OCI-LY3 (cell line): ENCODE measurements at regions not wholly inside any gene's neighbourhood (a gene's known extent, or its start where the extent isn't known, plus 50 kb on each side); places are given as distances from the start of the nearest gene placed in this dataset.
"Not testable (repeated sequence)": the region's sequence is repeated elsewhere in the genome, so short reads cannot be mapped to it uniquely, and the experiment has no call there.

Experiments used
- H2AFZ ChIP-seq: fragments of 200-600, 300-600 bp; shearing (Covaris generic); 2 replicates; pipeline ENCODE4 v1.6.0; 2014; ENCODE audit warnings: antibody characterized with exemption, low read depth, low read length
- H3K27ac ChIP-seq: fragments of 200-600, 300-600 bp; sonication (generic); 2 replicates; pipeline ENCODE4 v1.5.1; 2014; ENCODE audit warnings: mild to moderate bottlenecking, low read length, moderate library complexity, mixed read lengths
- H3K27me3 ChIP-seq: fragments of 200-600, 300-600 bp; sonication (generic); 2 replicates; pipeline ENCODE4 v1.6.1; 2014; ENCODE audit warnings: low read depth, low read length, mixed read lengths
- H3K36me3 ChIP-seq: fragments of 200-600, 300-600 bp; sonication (generic); replicated peaks from 2 replicates; pipeline ENCODE3; 2014; ENCODE audit warnings: low read depth, low read length, mixed read lengths
- H3K4me1 ChIP-seq: fragments of 300-600, 200-600 bp; sonication (generic); 2 replicates; pipeline ENCODE4 v1.6.1; 2014; ENCODE audit warnings: low read length, mixed read lengths
- H3K4me2 ChIP-seq: fragments of 200-600, 300-600 bp; sonication (generic); 2 replicates; pipeline ENCODE4 v1.6.1; 2014; ENCODE audit warnings: low read length, mixed read lengths
- H3K4me3 ChIP-seq: fragments of 300-600, 200-600 bp; sonication (generic); 2 replicates; pipeline ENCODE4 v1.5.1; 2014; ENCODE audit warnings: antibody characterized with exemption, mild to moderate bottlenecking, low read length, moderate library complexity
- H3K79me2 ChIP-seq: fragments of 300-600, 200-600 bp; shearing (Covaris generic); 2 replicates; pipeline ENCODE4 v1.6.1; 2014; ENCODE audit warnings: mild to moderate bottlenecking, low read length, mixed read lengths
- H3K9ac ChIP-seq: fragments of 300-600, 200-600 bp; shearing (Covaris generic); 2 replicates; pipeline ENCODE4 v1.6.0; 2014; ENCODE audit warnings: mild to moderate bottlenecking, low read length, moderate library complexity
- H3K9me3 ChIP-seq: fragments of 200-600, 300-600 bp; shearing (Covaris generic); 2 replicates; pipeline ENCODE4 v1.6.1; 2014; ENCODE audit warnings: low read length, mixed read lengths; ENCODE audit not compliant: insufficient read depth
- H4K20me1 ChIP-seq: fragments of 200-600, 300-600 bp; sonication (generic); 2 replicates; pipeline ENCODE4 v1.6.1; 2016; ENCODE audit warnings: low read length, mixed read lengths; ENCODE audit not compliant: insufficient read depth
- EZH2phosphoT487 ChIP-seq: fragments of 200-600 bp; shearing (Covaris generic); IDR thresholded peaks from 2 replicates; pipeline ENCODE4 v1.6.1; 2018; ENCODE audit warnings: antibody characterized with exemption, mixed run types, low read depth
- TF ChIP-seq, protein P1 (sequence below): fragments of 200-600, 300-600 bp; sonication (generic); IDR thresholded peaks from 2 replicates; pipeline ENCODE4 v1.5.1; 2014; ENCODE audit warnings: antibody characterized with exemption, low read length, low read depth

DNA sequence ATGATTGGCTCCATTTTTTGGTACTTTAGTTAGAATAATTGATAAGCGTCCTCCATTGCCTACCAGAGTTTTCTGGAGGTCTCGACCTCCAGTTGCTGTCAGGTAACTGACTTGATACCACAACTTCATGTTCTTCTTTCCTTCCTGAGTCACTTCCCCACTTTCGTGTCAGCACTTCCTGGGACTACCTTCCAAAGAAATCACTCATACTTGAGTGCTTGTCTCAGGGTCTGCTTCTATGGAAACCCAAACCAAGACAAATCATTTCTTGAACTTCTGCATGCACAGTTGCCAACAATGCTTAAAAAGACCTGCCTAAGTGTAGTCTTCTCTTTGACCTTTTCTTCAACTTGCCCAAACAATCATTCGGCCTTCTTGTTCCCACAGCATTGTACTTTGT lies 210.3 kb upstream of the ETAA1 start:
- H2AFZ ChIP-seq, result no peak overlapping the region
- H3K27me3 ChIP-seq, result no peaks in the 10 kb centered on the region
- H3K4me2 ChIP-seq, result no peak overlapping the region
- no peaks in the 10 kb centered on the region for H3K79me2 ChIP-seq
- H3K4me1 ChIP-seq, result no peaks in the 10 kb centered on the region
- no peak overlapping the region for H3K27ac ChIP-seq
- no peaks in the 10 kb centered on the region for H3K36me3 ChIP-seq
- H3K9me3 ChIP-seq, result no peaks in the 10 kb centered on the region
- TF ChIP-seq, protein P1, sequence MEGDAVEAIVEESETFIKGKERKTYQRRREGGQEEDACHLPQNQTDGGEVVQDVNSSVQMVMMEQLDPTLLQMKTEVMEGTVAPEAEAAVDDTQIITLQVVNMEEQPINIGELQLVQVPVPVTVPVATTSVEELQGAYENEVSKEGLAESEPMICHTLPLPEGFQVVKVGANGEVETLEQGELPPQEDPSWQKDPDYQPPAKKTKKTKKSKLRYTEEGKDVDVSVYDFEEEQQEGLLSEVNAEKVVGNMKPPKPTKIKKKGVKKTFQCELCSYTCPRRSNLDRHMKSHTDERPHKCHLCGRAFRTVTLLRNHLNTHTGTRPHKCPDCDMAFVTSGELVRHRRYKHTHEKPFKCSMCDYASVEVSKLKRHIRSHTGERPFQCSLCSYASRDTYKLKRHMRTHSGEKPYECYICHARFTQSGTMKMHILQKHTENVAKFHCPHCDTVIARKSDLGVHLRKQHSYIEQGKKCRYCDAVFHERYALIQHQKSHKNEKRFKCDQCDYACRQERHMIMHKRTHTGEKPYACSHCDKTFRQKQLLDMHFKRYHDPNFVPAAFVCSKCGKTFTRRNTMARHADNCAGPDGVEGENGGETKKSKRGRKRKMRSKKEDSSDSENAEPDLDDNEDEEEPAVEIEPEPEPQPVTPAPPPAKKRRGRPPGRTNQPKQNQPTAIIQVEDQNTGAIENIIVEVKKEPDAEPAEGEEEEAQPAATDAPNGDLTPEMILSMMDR, result no peak
- no peak for TF ChIP-seq EZH2phosphoT487
- no peak overlapping the region for H3K4me3 ChIP-seq
- no peaks in the 10 kb centered on the region for H4K20me1 ChIP-seq
- H3K9ac ChIP-seq, result no peak overlapping the region

DNA sequence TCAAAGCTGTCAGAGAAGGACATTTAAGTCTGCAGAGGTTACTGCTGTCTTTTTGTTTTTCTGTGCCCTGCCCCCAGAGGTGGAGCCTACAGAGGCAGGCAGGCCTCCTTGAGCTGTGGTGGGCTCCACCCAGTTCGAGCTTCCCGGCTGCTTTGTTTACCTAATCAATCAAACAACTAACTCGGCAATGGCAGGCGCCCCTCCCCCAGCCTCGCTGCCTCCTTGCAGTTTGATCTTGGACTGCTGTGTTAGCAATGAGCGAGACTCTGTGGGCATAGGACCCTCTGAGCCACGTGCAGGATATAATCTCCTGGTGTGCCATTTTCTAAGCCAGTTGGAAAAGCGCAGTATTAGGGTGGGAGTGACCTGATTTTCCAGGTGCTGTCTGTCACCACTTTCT lies 201.8 kb upstream of the ETAA1 start:
- not testable (repeated sequence) for H3K9me3 ChIP-seq, H3K27ac ChIP-seq, H3K4me1 ChIP-seq, H3K4me2 ChIP-seq, H3K27me3 ChIP-seq, H3K9ac ChIP-seq, H3K79me2 ChIP-seq, H4K20me1 ChIP-seq, H3K36me3 ChIP-seq, H2AFZ ChIP-seq, H3K4me3 ChIP-seq

GRCh38 chr2:67201521-67201920 lies 195.6 kb upstream of the ETAA1 start:
- Histone ChIP-seq H3K4me2 (no peak overlapping the region), H3K36me3 (no peaks in the 10 kb centered on the region)
- TF ChIP-seq, protein P1, result no peak
- no peak for TF ChIP-seq EZH2phosphoT487

GRCh38 chr2:67204349-67204748 lies 192.8 kb upstream of the ETAA1 start:
- TF ChIP-seq EZH2phosphoT487, result no peak
- TF ChIP-seq, protein P1, result no peak
- no peak overlapping the region for H2AFZ ChIP-seq
- no peaks in the 10 kb centered on the region for H4K20me1 ChIP-seq
- no peak overlapping the region for H3K4me3 ChIP-seq
- no peaks in the 10 kb centered on the region for H3K9me3 ChIP-seq
- no peak overlapping the region for H3K27ac ChIP-seq
- H3K36me3 ChIP-seq, result no peaks in the 10 kb centered on the region
- H3K27me3 ChIP-seq, result no peaks in the 10 kb centered on the region
- no peaks in the 10 kb centered on the region for H3K79me2 ChIP-seq
- no peak overlapping the region for H3K9ac ChIP-seq
- H3K4me1 ChIP-seq, result no peaks in the 10 kb centered on the region
- no peak overlapping the region for H3K4me2 ChIP-seq

More at GRCh38 chr2:67201521-67201920, 195.6 kb upstream of the ETAA1 start:
- Histone ChIP-seq H3K27me3 (no peaks in the 10 kb centered on the region), H3K4me3 (no peak overlapping the region), H3K4me1 (no peaks in the 10 kb centered on the region), H3K79me2 (no peaks in the 10 kb centered on the region), H3K9me3 (no peaks in the 10 kb centered on the region), H3K9ac (no peak overlapping the region), H2AFZ (no peak overlapping the region), H4K20me1 (no peaks in the 10 kb centered on the region), H3K27ac (no peak overlapping the region)
